K562 (cell line): ENCODE measurements at regions not wholly inside any gene's neighbourhood (a gene's known extent, or its start where the extent isn't known, plus 50 kb on each side); places are given as distances from the start of the nearest gene placed in this dataset.

Source experiments
- CHD1 ChIP-seq: fragments of 200-600 bp; sonication (generic); IDR thresholded peaks from one replicate; pipeline ENCODE4 v1.6.1; 2012; ENCODE audit warnings: mild to moderate bottlenecking, moderate library complexity, low read length, inconsistent platforms
- ELF4 ChIP-seq: fragments of 450-650 bp; formaldehyde crosslinking; IDR thresholded peaks from 2 replicates; pipeline ENCODE4 v1.4.0; 2022; ENCODE audit warnings: missing genetic modification characterization
- EZH2 ChIP-seq: IDR thresholded peaks from 2 replicates; pipeline ENCODE4 v1.6.1; 2012; ENCODE audit warnings: low read depth, mild to moderate bottlenecking, inconsistent platforms, low read length, borderline replicate concordance
- FOXM1 ChIP-seq, 2 experiments: fragments of 450-650 bp in 1 of 2; sonication (generic) in 1 of 2; formaldehyde crosslinking in 1 of 2; IDR thresholded peaks; 2 replicates each; pipeline versions ENCODE4 v1.6.1 to v1.9.0; 2017 to 2022; ENCODE audit warnings: low read depth in 2 of 2, mild to moderate bottlenecking in 2 of 2, missing genetic modification reagents in 1 of 2, moderate library complexity in 1 of 2
- MYC ChIP-seq, 2 experiments: fragments of 250-450 bp in 1 of 2; sonication (Bioruptor Pico) in 1 of 2; IDR thresholded peaks; 2 replicates each; pipeline versions ENCODE4 v1.5.1 to v1.6.1; 2012 to 2021; ENCODE audit warnings: low read depth in 2 of 2, borderline replicate concordance in 1 of 2, improper control_type of control experiment in 1 of 2, low read length in 1 of 2, mild to moderate bottlenecking in 1 of 2, moderate library complexity in 1 of 2
- NRF1 ChIP-seq, 2 experiments: fragments of 450-650 bp; IDR thresholded peaks in 1 of 2; conservative IDR thresholded peaks in 1 of 2; 2 replicates each; pipeline ENCODE4 v1.6.1; 2014; ENCODE audit warnings: mild to moderate bottlenecking in 2 of 2
- ZNF583 ChIP-seq: fragments of 250-450 bp; sonication (Bioruptor Pico); IDR thresholded peaks from 2 replicates; pipeline ENCODE4 v1.4.0; 2020
- TF ChIP-seq, protein P1 (sequence below): fragments of 250-450 bp; sonication (Bioruptor Pico); IDR thresholded peaks from 2 replicates; pipeline ENCODE4 v1.8.0; 2022; ENCODE audit warnings: moderate library complexity, mild to moderate bottlenecking, inconsistent platforms

DNA sequence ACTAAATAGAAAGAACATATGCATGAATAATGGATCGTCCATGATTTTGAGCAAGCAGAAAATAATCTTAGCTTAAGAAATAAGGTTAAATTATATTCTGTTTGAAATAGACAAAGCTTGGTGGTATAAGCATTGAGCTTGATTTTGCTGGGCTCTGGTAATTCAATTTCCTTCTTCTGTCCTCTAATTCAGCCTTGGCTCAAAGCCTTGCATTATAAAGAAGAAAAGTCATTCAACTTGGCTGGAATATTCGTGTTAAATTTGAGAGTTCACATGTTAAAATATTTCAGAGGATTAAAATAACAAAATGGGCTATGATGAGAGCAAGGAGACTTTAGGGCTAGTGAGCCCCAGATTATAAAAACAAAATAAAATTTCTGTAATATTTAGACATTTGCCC lies 415.4 kb upstream of the PCDH20 start:
- TF ChIP-seq EZH2: no peak
- TF ChIP-seq NRF1 (conservative IDR thresholded peaks at IDR 0.05 in 1 of 2, IDR thresholded peaks at IDR 0.05 in 1 of 2): no peak
- TF ChIP-seq ELF4 (CRISPR knock-in tag): no peak
- TF ChIP-seq FOXM1 (IDR thresholded peaks at IDR 0.05; ENCODE audit: low read depth): no peak
- TF ChIP-seq FOXM1 (CRISPR knock-in tag; IDR thresholded peaks at IDR 0.05; ENCODE audit: low read depth): no peak
- no peak for TF ChIP-seq ZNF583 (CRISPR knock-in tag)
- no peak for TF ChIP-seq MYC (IDR thresholded peaks at IDR 0.05; ENCODE audit: low read depth, low read length)
- TF ChIP-seq MYC (CRISPR knock-in tag; IDR thresholded peaks at IDR 0.05; ENCODE audit: borderline replicate concordance, low read depth): no peak
- no peak for TF ChIP-seq CHD1
- TF ChIP-seq, protein P1, sequence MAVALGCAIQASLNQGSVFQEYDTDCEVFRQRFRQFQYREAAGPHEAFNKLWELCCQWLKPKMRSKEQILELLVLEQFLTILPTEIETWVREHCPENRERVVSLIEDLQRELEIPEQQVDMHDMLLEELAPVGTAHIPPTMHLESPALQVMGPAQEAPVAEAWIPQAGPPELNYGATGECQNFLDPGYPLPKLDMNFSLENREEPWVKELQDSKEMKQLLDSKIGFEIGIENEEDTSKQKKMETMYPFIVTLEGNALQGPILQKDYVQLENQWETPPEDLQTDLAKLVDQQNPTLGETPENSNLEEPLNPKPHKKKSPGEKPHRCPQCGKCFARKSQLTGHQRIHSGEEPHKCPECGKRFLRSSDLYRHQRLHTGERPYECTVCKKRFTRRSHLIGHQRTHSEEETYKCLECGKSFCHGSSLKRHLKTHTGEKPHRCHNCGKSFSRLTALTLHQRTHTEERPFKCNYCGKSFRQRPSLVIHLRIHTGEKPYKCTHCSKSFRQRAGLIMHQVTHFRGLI: no peak
